GM12892 (cell line): ENCODE measurements at regions not wholly inside any gene's neighbourhood (a gene's known extent, or its start where the extent isn't known, plus 50 kb on each side); places are given as distances from the start of the nearest gene placed in this dataset.

Experiments used
- POLR2A ChIP-seq: IDR thresholded peaks from 2 replicates; pipeline ENCODE4 v1.6.1; 2011; ENCODE audit warnings: low read depth, low read length, control low read depth
- POLR2AphosphoS5 ChIP-seq: IDR thresholded peaks from 2 replicates; pipeline ENCODE4 v1.6.1; 2011; ENCODE audit warnings: low read depth, low read length, control low read depth
- TAF1 ChIP-seq: IDR thresholded peaks from 2 replicates; pipeline ENCODE4 v1.6.1; 2011; ENCODE audit warnings: low read depth, mild to moderate bottlenecking, control low read depth, low read length, borderline replicate concordance

DNA sequence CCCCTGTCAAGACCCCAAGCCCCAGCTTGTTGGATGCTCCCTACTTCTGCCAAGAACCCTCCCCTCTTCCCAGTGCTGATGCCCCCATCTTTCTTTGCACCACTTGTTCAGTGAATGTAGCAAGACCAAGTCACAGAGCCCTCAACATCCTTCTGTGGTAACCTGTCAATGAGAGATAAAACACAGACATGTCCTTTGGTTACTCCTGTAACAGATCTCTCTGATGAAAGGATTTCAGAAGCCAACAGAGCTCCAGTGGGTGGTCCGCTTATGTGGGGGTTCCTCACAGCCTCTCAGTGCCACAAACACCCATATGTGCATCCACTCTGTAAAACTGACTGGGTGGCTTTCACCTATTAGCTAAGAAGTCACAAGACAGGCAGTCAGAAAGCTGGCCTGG lies 93.2 kb upstream of the CST7 start:
- TF ChIP-seq POLR2AphosphoS5 (no peak), POLR2A (no peak), TAF1 (no peak)
